ENCODE measurements at regions not wholly inside any gene's neighbourhood (a gene's known extent, or its start where the extent isn't known, plus 50 kb on each side); places are given as distances from the start of the nearest gene placed in this dataset.

DNA sequence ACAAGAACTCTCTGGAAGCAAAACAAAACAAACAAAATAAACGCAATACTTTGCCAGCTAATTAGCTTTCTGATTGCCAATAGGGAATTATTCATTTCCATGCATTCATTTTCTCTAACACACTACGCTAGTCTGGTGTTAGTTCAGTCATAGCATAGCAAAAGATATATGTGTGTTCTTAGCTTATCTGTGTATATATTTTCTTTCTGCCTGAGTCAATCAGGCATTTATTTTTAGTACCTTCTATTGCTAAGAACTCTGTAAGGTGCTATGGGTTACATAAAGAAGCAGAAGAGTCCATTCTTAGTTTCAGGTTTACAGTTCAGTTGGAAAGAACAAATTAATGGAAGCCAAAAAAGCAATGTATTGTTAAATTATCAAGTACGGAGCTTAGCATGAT is 490.9 kb downstream of the KLF5 start:
- no peak for DNase-seq
- intact Hi-C loops (cut with DNase I), result no loop called here
- Histone ChIP-seq H3K9me3 (no peaks in the 10 kb centered on the region), H3K4me3 (no peak overlapping the region), H3K36me3 (no peaks in the 10 kb centered on the region), H3K27me3 (no peaks in the 10 kb centered on the region), H3K9ac (ENCODE audit: low read depth in 2 of 2, low read length in 2 of 2) (no peak overlapping the region), H3K4me1 (no peaks in the 10 kb centered on the region), H3K27ac (no peak overlapping the region)
- TF ChIP-seq, protein P1, sequence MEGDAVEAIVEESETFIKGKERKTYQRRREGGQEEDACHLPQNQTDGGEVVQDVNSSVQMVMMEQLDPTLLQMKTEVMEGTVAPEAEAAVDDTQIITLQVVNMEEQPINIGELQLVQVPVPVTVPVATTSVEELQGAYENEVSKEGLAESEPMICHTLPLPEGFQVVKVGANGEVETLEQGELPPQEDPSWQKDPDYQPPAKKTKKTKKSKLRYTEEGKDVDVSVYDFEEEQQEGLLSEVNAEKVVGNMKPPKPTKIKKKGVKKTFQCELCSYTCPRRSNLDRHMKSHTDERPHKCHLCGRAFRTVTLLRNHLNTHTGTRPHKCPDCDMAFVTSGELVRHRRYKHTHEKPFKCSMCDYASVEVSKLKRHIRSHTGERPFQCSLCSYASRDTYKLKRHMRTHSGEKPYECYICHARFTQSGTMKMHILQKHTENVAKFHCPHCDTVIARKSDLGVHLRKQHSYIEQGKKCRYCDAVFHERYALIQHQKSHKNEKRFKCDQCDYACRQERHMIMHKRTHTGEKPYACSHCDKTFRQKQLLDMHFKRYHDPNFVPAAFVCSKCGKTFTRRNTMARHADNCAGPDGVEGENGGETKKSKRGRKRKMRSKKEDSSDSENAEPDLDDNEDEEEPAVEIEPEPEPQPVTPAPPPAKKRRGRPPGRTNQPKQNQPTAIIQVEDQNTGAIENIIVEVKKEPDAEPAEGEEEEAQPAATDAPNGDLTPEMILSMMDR (IDR thresholded peaks at IDR 0.05), result no peak

DNA sequence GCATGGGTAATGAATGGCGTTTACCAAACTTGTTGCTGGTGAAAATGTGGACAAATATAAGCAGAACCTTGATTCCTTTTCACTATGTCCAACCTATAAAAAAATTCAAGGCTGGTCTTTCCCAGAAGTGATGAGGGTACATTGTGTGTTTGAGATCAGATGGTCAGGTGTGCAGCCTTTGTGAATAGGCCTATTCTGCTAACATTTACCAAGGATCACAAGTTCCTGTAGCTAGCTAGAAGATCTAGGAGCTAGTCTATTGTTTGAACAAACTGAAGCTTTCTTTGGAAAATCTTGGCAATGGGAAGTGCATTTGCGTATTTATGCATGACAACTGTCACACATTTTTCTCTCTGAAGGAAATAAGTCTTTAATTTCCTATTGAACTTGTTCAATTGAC is 489.6 kb downstream of the KLF5 start:
- no peaks in the 10 kb centered on the region for H3K27me3 ChIP-seq
- intact Hi-C loops (cut with DNase I), result no loop called here
- no peak overlapping the region for H3K9ac ChIP-seq (ENCODE audit: low read depth in 2 of 2, low read length in 2 of 2)
- DNase-seq, result no peak
- H3K4me3 ChIP-seq, result no peak overlapping the region
- TF ChIP-seq, protein P1 (IDR thresholded peaks at IDR 0.05), result no peak
- H3K9me3 ChIP-seq, result no peaks in the 10 kb centered on the region
- no peak overlapping the region for H3K27ac ChIP-seq
- no peaks in the 10 kb centered on the region for H3K36me3 ChIP-seq
- H3K4me1 ChIP-seq, result no peaks in the 10 kb centered on the region

DNA sequence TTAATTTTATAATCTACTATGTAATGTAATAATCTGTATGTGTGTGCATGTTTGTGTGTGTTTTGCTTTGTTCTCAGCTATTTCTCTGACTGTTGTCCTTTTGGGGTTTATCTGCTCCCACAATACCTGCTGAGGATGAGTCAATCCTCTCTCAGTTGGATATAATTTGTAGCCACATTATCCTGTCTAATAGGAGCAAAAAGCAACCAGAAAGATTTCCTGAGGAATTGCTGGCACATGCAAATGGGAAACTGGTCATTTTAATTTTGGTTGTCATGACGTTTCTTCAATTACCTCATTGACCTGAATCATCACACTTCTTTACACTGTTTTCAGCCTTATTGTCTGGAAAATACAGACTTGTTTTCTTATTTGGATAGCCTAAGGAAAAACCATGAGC is 488.4 kb downstream of the KLF5 start:
- no peaks in the 10 kb centered on the region for H3K9me3 ChIP-seq
- H3K27ac ChIP-seq, result no peak overlapping the region
- H3K9ac ChIP-seq (ENCODE audit: low read depth in 2 of 2, low read length in 2 of 2), result no peak overlapping the region

DNA sequence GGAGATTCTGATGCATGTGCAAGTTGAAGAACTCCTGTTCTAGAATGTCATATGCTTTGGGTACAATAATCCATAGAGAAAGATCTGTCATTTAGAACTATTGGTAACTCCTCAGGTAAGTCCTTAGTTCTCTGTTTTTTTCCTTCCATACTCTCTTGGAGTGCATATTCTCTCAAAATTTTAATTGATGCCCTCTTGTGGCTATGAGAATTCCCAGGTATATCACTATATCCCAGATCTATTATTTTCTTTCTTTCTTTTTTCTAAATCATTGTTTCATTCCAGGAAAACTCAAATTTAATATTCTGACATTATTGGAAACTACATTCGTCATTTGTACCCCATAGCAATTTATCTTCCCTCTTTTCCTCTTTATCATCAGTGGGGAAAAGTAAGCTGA is 485.4 kb downstream of the KLF5 start:
- no peak for DNase-seq
- Histone ChIP-seq H3K27ac (no peak overlapping the region), H3K9ac (ENCODE audit: low read depth in 2 of 2, low read length in 2 of 2) (no peak overlapping the region), H3K4me3 (no peak overlapping the region), H3K36me3 (no peaks in the 10 kb centered on the region), H3K9me3 (no peaks in the 10 kb centered on the region), H3K4me1 (no peaks in the 10 kb centered on the region), H3K27me3 (no peaks in the 10 kb centered on the region)
- TF ChIP-seq, protein P1 (IDR thresholded peaks at IDR 0.05), result no peak
- intact Hi-C loops (cut with DNase I), result no loop called here

More for the DNA sequence above, 488.4 kb downstream of the KLF5 start:
- Histone ChIP-seq H3K4me3 (no peak overlapping the region), H3K36me3 (no peaks in the 10 kb centered on the region), H3K27me3 (no peaks in the 10 kb centered on the region), H3K4me1 (no peaks in the 10 kb centered on the region)
- TF ChIP-seq, protein P1 (IDR thresholded peaks at IDR 0.05), result no peak
- intact Hi-C loops (cut with DNase I), result no loop called here
- DNase-seq, result no peak

DNA sequence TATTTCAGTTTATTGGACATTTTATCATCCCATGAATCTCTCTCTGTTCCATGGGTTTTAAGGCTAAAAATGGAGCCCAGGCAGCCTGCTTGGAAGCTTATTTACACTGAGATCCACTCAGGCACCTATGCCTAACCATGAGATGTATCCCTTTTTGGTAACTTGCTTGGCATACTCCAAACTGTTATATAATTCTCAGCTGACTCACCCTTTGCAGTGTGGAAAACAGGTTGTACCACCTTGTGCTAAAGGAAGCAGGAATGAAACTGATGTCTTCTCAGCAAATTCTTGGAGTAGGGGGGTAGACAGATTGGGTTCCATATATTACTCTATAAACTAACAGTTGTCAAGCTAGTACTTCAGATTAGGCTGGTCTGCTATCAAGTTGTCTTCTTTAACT is 483.6 kb downstream of the KLF5 start:
- Histone ChIP-seq H3K9ac (ENCODE audit: low read depth in 2 of 2, low read length in 2 of 2) (no peak overlapping the region), H3K27ac (no peak overlapping the region), H3K4me1 (no peaks in the 10 kb centered on the region), H3K36me3 (no peaks in the 10 kb centered on the region), H3K27me3 (no peaks in the 10 kb centered on the region), H3K4me3 (no peak overlapping the region), H3K9me3 (no peaks in the 10 kb centered on the region)
- TF ChIP-seq, protein P1 (IDR thresholded peaks at IDR 0.05), result no peak
- DNase-seq, result no peak
- intact Hi-C loops (cut with DNase I), result no loop called here

DNA sequence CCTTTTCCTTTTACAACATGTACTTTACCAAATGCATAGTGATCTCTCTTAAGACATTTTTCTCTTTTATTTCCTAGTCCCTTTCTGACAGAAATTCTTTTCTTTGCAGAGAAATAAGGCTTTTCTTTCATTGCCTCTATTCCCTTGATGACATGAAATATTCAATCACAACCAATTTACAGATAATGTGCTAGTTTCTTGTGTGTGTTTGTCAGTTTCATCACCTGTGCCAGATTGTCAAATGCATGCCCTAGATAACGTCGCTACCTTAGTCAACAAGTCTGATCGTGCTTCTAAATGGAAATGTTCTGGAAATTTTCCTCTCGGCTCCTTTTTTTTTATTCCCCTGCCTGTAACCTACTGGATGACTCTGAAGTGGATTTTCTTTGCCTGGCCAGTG is 478.1 kb downstream of the KLF5 start:
- TF ChIP-seq, protein P1 (IDR thresholded peaks at IDR 0.05), result no peak

More for the DNA sequence above, 478.1 kb downstream of the KLF5 start:
- no peak for DNase-seq
- H3K36me3 ChIP-seq, result no peaks in the 10 kb centered on the region
- H3K27ac ChIP-seq, result no peak overlapping the region
- intact Hi-C loops (cut with DNase I), result no loop called here
- no peak overlapping the region for H3K4me3 ChIP-seq
- H3K9me3 ChIP-seq, result no peaks in the 10 kb centered on the region
- H3K27me3 ChIP-seq, result no peaks in the 10 kb centered on the region
- H3K4me1 ChIP-seq, result no peaks in the 10 kb centered on the region
- H3K9ac ChIP-seq (ENCODE audit: low read depth in 2 of 2, low read length in 2 of 2), result no peak overlapping the region

All from colonic mucosa (tissue), 4 donors.